ENCODE measurements at regions not wholly inside any gene's neighbourhood (a gene's known extent, or its start where the extent isn't known, plus 50 kb on each side); places are given as distances from the start of the nearest gene placed in this dataset.

DNA sequence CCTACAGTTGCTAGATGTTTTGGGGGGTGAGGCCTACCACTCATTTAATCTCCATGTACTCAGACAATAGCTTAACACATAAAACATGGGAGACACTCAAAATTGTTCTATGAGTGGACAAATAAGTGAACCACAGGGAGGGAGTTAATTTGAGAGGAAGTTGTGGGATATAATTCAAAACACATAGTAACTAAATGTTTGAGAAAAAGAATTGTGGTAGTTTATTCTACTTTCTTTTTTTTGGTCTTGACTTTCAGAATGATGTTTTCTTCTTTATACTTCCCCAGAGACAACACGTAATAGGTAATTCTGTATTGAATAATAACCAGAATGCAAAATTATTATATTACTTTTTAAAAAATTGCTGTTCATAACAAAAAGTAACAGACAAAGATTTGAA is 453.8 kb downstream of the RFPL4B start:
- no peak for DNase-seq (ENCODE audit: low spot score)

GRCh38 chr6:112801468-112802080 is 454.4 kb downstream of the RFPL4B start:
- no peak for DNase-seq (ENCODE audit: low spot score)

DNA sequence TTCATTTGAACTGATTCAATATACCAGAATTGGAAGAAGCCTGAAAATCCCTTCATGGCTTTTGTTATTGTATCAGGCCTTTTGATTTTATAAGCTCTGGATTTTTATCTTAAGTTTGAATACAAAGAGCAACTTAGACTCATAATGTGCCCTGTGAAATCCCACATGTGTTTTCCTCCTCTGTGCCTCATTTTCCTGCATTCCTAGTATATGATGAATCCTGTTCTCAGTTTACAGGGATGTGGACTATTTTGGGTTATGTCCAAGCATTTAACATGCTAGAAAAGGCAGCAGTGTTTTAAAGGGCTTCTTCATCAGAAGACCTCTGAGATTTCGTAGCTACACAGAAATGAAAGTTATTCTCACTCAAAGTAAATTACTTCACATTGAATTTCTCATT is 455.0 kb downstream of the RFPL4B start:
- DNase-seq (ENCODE audit: low spot score), result no peak

GRCh38 chr6:112804638-112805330 is 457.7 kb downstream of the RFPL4B start:
- no peak for DNase-seq (ENCODE audit: low spot score)

- DNase-seq (ENCODE audit: low spot score), result no peak
Observed at GRCh38 chr6:112806163-112806865, 459.2 kb downstream of the RFPL4B start.

GRCh38 chr6:112821476-112821875 is 474.3 kb downstream of the RFPL4B start:
- DNase-seq (ENCODE audit: low spot score), result no peak

DNA sequence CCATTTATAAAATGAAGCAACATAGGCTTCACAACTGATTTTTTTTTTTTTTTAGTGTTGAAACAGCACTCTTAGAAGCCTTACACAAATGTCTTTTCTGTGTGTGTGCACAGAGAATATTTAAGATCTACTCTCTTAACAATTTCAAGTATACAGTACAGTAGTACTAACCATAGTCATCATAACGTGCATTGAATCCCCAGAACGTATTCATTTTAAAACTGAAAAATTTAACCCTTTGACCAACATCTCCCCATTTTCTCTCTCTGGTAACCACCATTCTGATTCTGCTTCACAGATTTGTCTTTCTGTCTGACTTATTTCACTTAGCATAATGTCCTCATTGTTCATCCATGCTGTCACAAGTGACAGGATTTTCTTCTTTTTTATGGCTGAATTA is 475.6 kb downstream of the RFPL4B start:
- DNase-seq (ENCODE audit: low spot score), result no peak

DNA sequence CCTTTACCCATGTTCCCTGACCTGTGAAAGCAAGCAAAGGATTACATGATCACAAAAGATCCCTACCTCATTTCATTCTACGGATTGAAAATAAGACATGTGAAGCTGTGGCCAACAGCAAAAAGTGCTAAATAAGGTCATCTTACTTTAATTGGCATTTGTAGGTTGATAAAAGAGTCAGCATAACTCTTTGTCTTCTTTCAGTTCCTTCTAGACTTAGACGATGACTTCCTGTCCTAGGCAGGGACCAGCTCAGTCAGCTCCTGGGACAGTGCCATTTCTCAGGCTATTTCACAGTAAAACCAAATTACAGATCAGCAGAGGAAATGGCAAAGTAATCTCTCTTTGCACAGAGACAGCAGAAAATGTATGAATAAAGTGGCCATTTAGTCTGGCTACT is 480.7 kb downstream of the RFPL4B start:
- no peak for DNase-seq (ENCODE audit: low spot score)

GRCh38 chr6:112831022-112831421 is 483.9 kb downstream of the RFPL4B start:
- DNase-seq (ENCODE audit: low spot score), result no peak

GRCh38 chr6:112833581-112834131 is 486.5 kb downstream of the RFPL4B start:
- DNase-seq (ENCODE audit: low spot score), result no peak

DNA sequence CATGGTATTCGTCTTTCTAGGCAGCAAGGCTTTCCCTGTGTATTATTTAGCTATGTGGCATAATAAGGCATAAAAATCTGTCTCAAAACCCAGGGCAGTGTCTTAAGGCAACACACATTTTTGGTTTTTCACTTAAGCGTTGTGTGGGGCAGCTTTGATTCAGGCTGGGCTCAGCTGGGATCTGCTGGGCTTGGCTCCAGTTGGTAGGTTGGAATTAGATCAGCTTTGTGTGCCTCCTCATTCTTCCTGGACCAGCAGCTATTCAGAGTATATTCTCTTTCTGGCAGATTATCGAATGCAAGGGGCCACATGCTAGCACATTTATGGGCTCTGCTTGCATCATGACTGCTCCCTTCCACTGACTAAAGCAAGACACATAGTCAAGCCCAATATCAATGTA is 487.9 kb downstream of the RFPL4B start:
- DNase-seq (ENCODE audit: low spot score), result no peak

DNA sequence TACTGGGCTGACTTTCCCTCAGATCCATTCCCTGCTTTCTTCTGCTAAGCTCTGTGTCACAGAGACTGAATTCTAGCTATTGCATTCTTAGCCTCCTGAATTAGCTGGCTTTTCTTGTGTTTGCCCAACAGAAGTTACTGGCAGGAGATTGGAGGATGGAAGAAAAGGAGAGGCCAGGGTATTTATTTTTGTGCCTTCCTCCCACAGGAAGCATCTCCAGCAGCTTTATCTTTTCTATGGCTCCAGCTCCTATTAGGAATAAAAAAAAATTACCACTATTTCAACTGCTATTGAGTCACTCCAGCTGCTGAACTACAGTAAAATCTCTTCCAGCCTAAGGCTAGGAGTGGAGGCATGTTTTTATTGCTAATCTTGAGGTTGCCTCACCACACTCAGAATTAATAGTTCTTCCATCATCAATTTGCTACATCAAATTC is 492.4 kb downstream of the RFPL4B start:
- no peak for DNase-seq (ENCODE audit: low spot score)

DNA sequence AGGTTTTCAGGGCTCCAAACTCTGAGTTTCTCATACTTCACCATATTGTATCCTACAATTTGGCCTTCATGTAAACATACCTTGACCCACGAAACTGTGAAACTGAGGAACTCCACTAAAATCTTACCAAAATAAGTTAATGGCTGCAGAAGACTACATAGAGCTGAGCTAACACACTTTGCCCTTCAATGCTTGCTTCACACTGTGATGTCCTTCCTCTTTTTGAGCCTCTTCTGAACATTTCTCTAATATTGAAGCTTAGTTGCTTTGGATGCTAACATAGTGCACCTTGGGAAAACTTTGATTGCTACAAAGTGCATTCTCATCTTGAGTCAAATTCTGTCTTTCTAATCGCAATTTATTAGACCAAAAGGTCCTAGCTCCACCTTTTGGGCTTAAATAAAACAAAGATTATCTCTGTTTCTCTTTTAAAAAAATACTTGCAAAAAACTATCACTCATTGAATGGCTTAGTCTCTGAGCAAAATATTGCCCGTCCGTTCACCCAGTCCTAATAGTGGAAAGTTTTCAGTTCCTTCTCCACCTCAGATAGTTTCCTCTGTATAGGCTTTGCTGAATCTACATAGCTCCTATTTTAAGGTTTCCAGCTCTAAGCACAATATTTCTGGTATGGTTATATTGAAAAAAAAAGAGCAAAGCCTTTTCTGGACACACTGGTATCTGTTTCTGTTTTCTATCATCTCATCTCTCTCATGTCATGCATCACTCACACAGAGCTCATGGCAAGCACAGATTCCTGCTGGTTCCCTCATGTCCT is 494.6 kb downstream of the RFPL4B start:
- no peak for DNase-seq (ENCODE audit: low spot score)

- DNase-seq (ENCODE audit: low spot score), result no peak
Observed at GRCh38 chr6:112842330-112842685, 495.2 kb downstream of the RFPL4B start.

GRCh38 chr6:112846681-112847080 is 499.6 kb downstream of the RFPL4B start:
- DNase-seq (ENCODE audit: low spot score), result no peak

DNA sequence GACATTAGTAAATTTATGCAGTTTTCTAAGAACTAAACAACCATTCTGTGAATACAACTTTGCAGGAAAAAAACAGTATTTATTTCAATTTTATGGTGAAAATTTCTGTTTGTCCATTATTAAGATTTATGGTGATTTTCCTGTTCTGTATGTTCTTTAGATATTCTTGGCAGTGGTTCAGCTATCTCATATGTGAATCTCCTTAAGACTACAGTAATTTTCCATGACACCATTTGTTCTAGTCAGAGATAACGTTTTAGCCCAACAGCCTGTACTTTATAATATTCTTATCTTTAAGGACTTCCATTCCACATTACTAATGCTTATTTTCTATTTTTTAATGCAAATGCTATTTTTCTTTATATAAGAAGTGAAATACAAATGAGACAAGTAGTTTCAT is 504.0 kb downstream of the RFPL4B start:
- no peak for DNase-seq (ENCODE audit: low spot score)

DNA sequence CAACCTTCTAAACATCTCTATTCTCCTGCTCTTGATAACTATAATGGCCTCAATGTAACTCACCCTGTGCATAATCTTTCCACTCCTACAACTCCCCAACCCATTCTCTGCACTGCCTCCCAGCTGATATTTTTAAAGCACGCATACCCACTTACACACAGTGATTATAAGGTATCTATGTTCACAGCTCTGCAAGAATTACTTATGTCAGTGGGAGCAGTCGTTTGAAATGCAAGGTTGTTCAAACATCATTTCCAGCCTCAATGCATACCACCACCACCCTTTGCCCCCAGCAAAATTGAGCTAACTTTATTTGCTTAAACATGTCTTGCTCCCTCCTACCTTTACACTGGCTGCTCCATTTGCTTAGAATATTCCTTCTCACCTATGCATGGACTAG is 506.0 kb downstream of the RFPL4B start:
- DNase-seq (ENCODE audit: low spot score), result no peak

DNA sequence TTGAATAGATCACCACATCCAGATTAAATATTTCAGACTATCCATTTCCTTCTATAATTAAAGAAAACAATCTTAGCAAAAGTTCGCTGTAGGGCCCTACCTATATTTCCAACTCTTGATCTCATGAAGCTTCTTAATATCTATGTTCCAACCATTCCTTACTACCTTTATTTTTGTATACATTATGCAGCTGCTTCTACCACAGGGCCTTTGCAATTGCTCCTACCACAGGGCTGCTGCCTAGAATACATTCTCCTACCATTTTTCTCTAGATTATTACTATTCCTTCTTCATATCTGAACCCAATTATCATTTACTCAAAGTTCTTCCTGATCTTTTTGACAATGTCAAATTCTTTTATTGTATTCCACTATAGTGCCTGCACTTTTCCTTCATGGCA is 516.6 kb downstream of the RFPL4B start:
- no peak for DNase-seq (ENCODE audit: low spot score)

DNA sequence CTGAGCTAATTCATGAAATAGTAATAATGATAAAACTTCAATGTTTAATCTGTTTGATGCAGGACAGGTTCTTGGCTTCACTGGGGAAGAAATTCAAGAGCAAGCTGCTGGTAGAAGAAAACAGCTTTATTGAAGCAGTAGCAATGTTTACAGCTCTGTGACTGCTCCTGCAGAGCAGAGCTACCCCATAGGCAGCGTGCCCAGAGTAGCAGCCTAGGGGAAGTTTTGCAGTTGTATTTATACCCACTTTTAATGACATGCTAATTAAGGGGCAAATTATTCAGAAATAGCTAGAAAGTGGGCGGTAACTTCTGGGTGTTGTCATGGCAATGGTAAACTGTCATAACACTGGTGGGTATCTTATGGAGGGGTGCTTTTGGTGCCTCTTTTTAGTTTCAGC is 518.0 kb downstream of the RFPL4B start:
- no peak for DNase-seq (ENCODE audit: low spot score)

- DNase-seq (ENCODE audit: low spot score), result no peak
Observed at GRCh38 chr6:112874881-112875280, 527.8 kb downstream of the RFPL4B start.

DNA sequence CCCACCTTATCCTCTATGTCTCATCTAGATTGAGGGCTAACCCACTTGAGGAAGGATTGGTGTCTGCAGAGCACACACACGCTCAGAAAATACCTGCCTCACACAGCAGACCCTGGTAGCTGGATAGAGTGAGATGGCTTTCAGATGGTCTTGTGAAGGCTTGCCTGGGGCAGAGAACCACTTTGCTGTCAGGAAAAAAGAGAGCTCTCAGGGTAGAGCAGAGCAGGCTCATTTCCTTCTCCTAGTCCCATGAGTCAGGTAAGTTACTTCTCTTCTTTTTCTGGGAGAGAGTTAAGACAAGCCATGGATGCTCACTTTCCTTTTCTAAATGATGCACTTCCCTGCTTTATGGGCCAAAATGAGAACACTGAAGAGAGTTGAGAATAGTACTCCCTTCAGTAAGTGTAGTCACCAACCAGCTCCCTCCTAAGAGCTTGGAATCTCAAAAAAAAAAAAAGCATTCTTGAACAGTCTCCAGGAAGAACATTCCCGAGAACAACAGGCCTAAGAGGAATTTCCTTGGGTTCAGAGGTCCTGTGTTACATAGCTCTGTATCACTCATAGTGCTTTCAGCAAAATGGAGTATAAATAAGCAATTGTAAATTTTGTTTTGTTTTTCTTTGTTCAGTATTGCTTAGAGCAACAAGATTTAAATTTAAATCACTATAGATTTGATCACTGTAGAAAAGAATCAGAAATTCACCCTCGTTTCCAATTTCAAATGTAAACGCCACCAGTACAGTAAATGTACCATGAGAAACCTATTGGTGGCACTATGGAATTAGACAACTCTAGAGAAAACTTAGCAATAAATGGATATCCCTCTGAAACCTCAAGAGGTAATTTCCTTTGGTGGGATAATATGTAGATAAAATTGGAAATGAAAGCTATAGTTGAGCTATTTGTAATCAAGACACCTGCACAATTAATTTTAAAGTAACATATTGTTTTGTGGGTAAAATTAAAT is 530.3 kb downstream of the RFPL4B start:
- no peak for DNase-seq (ENCODE audit: low spot score)
